Choroid plexus epithelial cell (primary cell): ENCODE measurements at regions not wholly inside any gene's neighbourhood (a gene's known extent, or its start where the extent isn't known, plus 50 kb on each side); places are given as distances from the start of the nearest gene placed in this dataset.

Experiments
- DNase-seq: peaks from one replicate; pipeline ENCODE4 v3.0.0-alpha.2; 2010; ENCODE audit warnings: low read depth
- H3K4me3 ChIP-seq: 2 replicates; pipeline ENCODE4 v1.5.1; 2011; ENCODE audit warnings: low read depth, mild to moderate bottlenecking, control low read depth, low read length, moderate library complexity
- CTCF ChIP-seq: conservative IDR thresholded peaks from 2 replicates; pipeline ENCODE4 v1.5.1; 2011; ENCODE audit warnings: low read depth, mild to moderate bottlenecking, control low read depth, inconsistent platforms, low read length, moderate library complexity

GRCh38 chr6:186340-186965 is 105.8 kb upstream of the DUSP22 start:
- DNase-seq: peak; percentile 22
- TF ChIP-seq CTCF: no peak
- no peak overlapping the region for H3K4me3 ChIP-seq

GRCh38 chr6:187210-187861 is 105.0 kb upstream of the DUSP22 start:
- no peak for DNase-seq
- H3K4me3 ChIP-seq: no peak overlapping the region
- TF ChIP-seq CTCF: no peak

- peak; percentile 91 for DNase-seq
- no peak overlapping the region for H3K4me3 ChIP-seq
- TF ChIP-seq CTCF: peak; percentile 99
Observed at GRCh38 chr6:188821-189655, 103.2 kb upstream of the DUSP22 start.

GRCh38 chr6:189676-190075 is 102.6 kb upstream of the DUSP22 start:
- TF ChIP-seq CTCF: no peak
- no peak for DNase-seq
- no peak overlapping the region for H3K4me3 ChIP-seq

- TF ChIP-seq CTCF: peak; percentile 25
- DNase-seq: no peak
- H3K4me3 ChIP-seq: no peak overlapping the region
Observed at GRCh38 chr6:190596-191395, 101.5 kb upstream of the DUSP22 start.

- H3K4me3 ChIP-seq: no peak overlapping the region
- no peak for DNase-seq
- no peak for TF ChIP-seq CTCF
Observed at GRCh38 chr6:191487-192312, 100.6 kb upstream of the DUSP22 start.
